Renal cortical epithelial cell (primary cell): ENCODE measurements at regions not wholly inside any gene's neighbourhood (a gene's known extent, or its start where the extent isn't known, plus 50 kb on each side); places are given as distances from the start of the nearest gene placed in this dataset.

ENCODE experiments used
- DNase-seq: peaks from one replicate; pipeline ENCODE4 v3.0.0-alpha.2; 2011; ENCODE audit warnings: low read depth

DNA sequence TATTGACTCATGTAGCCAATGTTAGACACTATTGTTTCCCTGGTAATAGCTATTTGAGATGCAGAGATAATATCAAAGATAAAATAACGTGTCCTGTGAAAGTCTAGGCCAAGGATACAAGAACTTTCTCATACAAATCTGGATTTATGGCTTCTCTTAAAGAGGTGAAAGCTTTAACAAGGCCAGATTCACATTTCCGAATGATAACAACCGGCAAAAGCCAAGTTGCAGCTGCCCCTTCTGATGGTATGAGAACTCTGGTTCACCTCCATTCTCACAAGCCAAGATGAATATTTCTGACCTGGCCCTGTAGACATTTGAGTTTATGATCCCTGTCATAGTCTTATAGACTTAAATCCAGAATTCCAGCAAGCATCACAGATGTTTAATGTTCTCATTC, 230.4 kb upstream of the ZC3H12C start:
- no peak for DNase-seq

DNA sequence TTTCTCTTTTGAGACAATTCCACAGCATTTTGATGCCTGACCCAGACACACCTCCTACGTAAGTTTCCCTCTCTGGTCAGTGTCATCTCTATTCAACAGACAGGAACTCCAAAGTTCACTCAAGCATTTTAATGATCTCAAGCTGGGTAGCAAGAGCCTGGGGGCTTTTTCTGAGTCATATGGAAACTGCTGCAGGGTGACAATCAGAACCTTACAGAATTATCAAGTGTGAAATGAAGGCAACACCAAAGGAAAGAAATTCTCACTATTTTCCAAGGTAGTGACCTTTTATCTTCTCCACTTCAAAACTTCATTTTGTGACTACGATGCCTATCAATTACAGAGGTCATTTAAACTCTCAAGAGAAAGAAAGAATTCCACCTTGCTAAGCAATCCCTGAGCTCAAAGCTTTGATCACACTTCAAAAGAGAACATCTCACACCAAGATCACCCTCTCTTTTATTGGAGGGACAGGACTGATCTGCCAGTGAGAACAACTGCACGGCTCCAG, 229.0 kb upstream of the ZC3H12C start:
- DNase-seq, result peak; percentile 64

DNA sequence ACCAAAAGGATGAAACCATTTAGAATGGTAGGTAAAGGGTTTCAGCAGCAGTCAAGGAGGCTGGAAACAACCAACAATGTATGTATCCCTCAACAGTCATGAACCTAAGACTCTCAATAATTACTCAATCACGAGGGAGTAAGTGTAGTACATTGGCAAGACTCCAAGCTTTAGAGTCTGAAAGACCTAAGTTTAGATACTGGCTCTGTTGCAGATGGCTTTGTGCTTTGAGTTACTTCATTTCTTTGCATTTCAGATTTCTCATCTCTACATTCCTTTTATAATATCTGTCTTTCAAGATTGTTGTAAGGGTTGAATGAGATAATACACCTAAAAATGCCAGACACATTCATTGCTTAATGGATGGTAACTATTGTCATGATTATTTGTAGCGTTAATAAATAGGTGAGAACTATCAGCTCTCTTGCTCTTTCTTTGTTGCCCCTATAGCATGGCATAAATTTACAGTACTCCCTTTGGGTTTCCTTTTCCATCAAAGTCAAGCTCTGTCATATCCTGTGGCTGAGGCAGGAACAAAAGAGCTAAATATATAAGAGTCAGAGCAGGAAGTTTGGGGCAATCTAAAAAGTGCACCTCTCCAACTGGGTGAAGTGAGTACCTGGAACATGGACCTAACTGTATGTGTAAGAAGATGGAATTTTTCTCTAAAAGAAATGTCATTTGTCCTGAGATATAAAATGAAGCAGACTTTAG, 228.2 kb upstream of the ZC3H12C start:
- DNase-seq, result peak; percentile 65

DNA sequence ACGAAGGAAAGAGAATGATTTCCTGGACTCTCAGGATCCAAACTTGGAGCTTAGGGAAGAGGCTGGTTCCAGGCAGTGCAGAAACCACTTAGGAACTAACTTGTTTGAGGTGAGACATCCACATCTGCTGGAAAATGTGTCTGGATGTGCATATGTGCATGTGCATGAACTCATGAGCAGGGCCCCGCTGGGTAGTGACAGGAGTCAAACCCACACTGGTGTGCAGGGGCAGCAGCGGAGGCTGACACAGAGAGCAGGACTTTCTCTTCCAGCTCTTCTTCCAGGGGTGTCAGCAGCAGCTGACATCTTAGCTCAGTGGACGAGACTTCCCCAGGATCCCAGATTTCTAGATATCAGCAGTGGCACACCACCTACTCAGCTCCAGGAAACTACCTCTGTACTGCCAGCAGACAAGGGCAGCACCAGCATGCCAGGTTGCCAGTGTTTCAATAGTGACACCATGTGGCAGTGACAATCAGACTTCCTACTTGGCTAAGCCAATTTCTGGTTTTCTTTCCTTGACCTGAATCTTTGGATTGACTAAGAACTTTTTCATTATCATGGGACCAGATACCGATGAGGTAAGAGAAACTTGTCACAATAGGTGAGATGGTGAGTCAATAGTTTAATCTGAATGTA, 227.5 kb upstream of the ZC3H12C start:
- DNase-seq, result no peak

DNA sequence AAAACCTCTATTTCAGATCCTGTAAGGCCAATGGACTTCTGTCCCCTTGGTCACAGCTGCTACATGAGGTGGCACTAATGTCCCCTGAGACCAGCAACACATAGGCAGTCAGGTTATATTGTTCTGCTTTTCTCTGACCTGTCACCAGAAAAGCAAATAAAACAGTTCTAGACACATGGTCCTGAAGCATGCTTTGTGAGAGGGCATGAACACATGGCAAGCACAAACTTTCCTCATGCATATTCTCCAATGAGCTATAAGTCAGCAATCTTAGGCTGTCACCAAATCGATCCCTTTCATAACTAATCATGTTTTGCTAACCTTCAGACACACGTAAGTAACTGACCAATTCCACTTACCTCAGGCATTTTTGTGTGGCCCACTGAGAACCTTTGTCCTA, 225.4 kb upstream of the ZC3H12C start:
- no peak for DNase-seq

DNA sequence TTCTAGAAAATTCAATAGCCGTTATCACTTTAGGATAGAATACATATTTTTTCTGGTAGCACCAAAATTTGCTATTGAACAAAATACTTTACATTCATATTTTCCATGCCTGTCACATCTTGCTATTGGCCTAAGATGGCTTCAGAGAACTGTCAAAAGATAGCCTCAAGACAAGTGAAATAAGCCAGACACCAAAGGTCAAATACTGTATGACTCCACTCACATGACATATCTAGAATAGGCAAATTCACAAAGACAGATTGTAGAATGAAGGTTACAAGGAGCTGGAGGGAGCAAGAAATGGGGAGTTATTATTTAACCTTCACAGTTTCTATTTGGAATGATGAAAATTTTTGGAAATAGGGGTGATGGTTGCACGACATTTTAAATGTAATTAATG, 223.7 kb upstream of the ZC3H12C start:
- no peak for DNase-seq

DNA sequence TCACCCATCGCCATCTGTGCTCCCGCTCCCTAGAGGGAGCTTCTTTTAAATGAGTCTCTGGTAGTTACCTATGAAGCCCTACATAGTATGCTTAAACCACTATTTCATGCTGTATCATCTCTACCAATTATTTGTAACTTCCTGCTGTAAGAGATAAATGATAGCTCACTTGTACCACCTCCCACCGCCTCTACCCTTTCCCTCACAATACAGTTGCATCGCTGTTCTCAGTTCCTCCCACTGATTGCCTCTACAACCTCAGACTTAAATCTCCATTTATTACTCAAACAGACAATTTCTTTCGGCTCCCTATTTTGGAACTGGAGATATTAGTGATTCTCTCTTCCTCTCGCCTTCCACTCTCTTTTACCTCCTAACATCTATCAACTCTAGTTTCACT, 222.9 kb upstream of the ZC3H12C start:
- DNase-seq, result no peak

DNA sequence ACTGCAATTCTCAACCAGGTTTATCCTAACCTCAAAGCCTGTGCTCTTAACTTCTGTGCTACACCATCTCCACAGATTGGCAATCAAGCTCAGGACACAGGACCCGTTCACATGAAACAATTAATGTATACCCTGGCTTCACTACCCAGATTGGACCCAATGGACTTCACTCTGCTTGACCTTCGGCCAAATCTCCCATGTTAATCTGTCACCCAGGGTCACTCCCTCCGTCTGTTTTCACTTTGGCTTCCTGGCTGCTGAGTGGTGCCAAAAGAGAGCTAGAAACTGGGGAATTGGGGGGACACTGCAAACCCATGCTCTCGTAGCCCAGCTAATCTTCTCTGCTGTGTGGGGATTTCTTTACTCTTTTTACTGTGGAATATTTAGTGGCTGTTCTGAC, 216.1 kb upstream of the ZC3H12C start:
- no peak for DNase-seq

DNA sequence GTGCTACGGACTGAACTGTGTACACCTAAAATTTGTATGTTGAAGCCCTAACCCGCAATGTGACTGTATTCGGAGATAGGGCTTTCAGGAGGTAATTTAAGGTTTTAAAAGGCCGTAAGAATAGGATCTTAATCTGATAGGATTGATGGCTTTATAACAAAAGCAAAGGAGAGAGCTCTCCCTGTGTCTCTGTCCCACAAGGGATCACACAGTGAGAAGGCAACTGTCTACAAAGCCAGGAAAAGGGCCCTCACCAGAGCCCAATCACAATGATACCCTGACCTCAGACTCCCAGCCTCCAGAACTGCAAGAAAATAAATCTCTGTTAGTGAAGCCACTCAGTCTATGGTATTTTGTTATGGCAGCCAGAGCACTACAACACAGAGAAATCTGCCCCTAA, 208.7 kb upstream of the ZC3H12C start:
- DNase-seq, result no peak

DNA sequence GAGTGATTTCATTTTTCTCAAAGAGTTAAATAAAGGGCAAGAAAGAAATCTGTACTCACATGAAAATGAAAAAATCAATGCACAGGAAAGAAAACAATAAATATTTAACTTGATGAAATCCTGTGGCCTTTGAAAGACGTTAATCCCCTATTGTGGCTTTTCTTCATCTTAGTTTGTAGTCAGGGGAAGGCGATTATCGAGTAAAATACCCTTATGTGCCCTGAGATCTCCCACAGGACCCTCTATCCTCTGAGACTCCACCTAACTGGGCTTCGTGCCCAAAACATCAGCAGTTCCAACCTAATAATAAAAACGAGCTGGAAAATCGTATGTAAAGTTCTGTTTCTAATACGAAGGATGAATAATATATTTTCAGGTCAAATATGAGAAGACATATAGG, 208.2 kb upstream of the ZC3H12C start:
- no peak for DNase-seq

DNA sequence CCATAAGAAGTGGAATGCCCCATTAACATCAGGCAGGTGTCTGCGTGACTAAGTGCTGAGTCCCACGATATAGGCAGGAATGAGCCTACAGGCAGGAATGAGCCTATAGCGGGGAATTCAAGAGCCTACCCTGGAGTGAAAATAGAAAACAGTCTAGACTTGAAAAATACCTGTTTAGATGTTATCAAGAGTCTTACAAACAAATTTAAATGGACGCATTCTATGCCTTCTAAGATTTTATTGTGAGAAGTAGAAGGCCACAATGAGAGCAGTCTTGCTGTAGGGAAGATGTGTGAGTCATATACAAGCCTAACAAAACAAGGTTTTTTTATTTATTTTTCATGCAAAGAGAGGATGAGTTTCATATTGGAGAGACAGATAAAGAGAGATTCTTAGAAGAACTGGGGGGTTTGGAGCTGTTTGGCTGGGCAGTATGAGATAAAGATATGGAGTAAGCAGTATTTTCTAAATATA, 200.8 kb upstream of the ZC3H12C start:
- DNase-seq, result peak; percentile 13

DNA sequence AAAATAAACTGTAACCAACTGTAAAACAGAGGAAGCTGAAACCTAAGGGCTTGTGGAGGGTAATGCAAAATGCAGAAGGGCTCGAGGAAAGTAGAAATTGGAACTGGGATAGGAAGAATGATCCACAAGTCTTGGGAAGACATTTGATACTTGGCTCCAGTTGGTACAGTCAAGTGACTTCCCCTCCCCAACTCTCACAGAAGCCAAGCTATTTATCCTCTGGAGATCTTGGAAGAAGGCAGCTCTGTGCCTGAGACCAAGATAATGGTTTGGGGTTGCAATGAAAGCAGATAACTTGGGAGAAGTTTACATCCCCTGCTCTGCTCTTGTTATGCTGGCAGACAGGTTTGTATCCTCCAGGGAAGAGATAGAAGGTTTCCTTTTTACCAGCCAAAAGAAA, 198.9 kb upstream of the ZC3H12C start:
- DNase-seq, result no peak

DNA sequence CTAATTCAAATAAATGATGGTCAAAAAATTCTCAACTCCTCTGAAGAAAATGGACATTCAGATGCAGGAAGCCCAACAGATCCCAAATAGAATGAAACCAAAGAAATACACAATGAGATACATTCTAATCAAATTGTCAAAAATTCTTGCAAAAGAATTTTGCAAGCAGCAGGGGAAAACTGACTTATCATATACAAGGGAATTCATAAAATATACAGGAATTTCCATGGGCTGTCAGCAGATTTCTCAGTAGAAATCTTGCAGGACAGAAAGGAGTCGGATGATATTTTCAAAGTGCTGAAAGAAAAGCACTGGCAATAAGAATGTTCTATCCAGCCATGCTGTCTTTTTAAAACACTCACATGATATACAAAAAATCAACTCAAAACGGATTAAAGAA, 194.6 kb upstream of the ZC3H12C start:
- no peak for DNase-seq

DNA sequence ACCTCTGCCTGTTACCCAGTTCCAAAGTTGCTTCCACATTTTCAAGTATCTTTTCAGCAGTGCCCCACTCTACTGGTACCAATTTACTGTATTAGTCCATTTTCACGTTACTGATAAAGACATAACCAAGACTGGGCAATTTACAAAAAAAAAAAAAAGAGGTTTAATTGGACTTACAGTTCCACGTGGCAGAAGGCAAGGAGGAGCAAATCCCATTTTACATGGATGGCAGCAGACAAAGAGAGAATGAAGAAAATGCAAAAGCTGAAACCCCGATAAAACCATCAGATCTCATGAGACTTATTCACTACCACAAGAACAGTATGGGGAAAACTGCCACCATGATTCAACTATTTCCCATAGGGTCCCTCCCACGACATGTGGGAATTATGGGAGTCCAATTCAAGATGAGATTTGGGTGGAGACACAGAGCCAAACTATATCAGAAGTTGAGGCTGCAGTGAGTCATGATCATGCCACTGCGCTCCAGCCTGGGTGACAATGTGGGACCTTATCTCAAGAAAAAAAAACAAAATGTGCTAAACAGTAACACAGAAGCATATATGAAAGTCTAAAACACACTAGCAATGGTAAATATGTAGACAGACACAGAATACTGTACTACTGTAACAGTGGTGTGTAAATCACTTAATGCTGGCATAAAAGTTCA, 190.3 kb upstream of the ZC3H12C start:
- DNase-seq, result no peak

DNA sequence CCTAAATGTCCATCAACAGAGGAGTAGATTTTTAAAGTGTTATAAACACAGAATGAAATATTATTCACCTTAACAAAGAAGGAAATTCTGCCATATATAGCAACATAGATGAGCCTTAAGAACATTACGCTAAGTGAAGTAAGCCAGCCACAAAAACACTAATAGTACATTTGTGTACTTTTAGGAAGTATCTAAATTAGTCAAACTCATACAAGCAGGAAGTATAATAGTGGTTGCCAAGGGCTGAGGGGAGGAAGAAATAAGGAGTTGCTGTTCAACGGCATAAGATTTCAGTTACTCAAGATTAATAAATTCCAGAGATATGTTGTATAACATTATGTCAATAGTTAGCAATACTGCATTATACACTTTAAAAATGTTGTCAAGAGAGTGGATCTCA, 181.7 kb upstream of the ZC3H12C start:
- DNase-seq, result no peak

DNA sequence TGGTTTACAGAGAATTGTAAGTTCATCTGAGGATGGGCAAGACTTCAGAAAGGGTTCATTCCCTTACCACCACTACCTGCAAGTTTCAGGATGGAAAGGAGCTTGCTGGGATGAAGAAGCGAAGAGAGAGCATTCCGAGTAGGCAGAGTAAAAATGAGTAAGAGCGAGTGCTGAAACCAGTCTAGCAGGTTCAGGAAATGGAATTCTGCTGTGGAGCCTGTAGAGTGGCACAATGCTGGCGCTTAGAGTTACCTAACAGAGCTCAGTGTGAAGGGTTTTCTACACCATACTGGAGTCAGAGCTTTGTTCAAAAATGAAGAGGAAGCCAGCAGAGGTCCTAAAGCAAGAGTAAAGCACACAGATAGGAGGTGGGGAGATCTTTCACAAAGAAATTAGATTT, 179.2 kb upstream of the ZC3H12C start:
- peak; percentile 19 for DNase-seq

DNA sequence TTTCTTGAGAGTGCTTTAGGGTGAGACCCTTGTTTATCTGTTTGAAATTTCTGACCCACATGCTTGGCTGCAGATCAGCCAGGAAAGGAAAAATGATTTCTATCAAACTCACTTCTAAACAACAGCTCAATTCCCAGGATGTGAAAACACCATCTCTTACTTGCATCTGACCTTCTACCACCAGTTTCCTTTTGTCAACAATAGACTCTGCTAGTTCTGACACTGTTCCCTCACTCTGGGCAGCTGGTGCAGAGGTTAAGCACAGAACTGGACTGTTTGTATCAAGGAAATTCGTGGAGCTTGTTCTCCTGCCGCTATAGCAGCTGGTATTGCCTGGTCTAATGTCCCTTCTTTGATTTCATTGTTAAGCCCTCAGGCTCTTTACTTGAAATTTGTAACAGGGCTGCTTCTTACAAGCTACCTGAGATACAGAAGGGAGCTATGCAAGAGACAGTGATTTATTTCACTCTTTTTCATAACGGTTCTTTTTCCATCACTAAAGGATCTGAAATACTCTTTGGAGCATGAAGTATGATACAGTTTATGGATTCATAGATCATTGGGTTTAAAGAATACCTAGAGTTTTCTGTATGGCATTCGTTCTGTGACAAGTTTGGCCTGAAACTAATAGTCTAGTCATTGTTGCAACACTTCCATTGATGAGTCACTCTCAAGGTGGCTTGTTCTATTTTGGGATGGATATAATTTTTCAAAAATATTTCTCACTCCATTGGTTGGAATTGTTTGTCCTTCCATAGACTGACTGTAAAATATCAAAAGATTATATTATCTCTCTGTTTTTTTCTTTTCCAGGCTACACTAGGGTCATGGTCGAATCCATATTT, 178.2 kb upstream of the ZC3H12C start:
- DNase-seq, result peak; percentile 14

DNA sequence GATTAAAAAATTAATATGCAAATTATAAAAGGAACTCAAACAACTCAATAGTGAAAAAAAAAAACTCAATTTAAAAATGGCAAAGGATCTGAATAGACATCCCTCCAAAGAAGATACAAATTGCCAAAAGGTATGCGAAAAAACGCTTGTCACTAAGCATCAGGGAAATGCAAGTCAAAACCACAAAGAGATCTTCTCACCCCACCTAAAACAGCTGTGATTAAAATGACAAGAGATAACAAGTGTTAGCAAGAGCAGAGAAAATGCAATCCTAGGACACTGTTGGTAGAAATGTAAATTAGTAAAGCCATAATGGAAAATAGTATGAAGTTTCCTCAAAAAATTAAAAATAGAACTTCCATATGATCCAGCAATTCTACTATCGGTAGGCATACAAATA, 166.3 kb upstream of the ZC3H12C start:
- no peak for DNase-seq

DNA sequence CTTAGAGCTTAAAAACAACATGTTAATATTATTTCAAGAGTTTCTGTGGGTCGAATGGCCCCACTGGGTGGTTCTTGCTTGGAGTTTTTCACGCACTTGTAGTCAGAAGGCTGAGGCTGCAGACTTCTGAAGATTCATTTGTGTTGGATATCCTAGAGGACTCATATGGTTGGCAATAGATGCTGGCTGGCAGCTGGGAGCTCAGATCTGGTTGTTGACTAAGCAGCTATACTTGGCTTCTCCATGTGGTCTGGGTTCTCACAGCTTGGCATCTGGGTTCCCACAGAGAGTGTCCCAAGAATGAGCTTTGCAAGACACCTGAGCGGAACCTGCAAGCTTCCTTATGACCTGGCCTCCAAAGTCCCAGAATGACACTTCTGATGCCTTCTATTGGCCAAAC, 163.9 kb upstream of the ZC3H12C start:
- DNase-seq, result no peak

DNA sequence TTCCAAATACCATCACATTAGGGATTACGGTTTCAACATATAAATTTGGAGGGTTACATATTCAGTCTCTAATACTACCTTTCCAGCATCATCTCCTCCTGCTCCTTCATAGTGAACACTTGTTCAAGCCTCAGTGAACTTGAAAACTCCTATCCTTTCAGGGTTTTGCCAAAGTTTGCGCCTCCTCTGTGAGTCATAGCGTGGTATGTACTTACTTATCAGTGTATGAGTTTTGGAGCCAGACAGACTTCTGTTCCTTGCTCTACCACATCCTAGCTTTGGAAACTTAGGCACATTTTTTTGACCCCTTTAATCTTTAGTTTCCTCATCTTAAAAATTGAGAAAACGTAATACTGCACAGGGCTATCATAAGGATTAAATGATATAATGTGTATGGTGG, 160.1 kb upstream of the ZC3H12C start:
- DNase-seq, result no peak

DNA sequence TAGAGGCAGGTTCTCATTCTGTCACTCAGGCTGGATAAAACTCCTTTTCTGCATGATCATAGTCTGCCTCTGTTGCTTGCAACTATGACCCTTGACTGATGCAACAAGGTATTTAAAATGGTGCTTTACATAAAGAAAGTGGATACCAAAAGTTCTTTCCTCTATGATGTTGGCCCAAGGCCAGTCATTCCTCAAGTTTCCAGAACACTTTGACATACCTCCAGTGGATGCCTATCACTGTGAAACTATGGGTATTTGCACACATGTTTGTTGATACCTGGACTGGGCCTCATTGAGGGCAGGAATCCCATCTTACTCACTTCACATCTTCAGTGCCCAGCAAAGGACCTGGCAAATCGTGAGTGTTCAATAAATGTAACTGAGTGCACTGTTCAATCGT, 159.0 kb upstream of the ZC3H12C start:
- DNase-seq, result no peak

DNA sequence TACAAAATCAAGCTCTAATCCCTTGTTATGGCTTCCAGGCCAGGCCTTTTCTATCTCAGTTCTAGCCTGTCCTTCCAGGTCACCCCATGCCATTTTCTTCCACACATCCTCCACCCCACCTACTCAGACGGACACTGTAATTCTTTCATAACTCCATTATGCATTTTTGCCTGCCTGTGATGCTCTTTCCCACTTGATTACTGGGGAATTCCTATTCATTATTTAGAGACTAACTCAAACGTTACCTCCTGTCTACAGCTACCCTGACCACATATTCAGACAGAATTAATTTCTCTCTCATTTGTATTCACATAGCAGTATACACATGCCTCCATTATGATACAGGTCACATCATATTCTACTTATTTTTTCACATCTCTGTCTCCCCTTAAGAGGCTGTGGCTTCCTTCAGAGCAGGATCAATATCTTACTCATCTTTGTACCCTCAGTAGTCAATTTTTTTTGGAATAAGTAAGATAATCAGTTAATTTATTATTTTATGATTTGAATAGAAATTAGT, 156.5 kb upstream of the ZC3H12C start:
- DNase-seq, result no peak
